Mucosa of gallbladder (tissue), 1 donor: ENCODE measurements at regions not wholly inside any gene's neighbourhood (a gene's known extent, or its start where the extent isn't known, plus 50 kb on each side); places are given as distances from the start of the nearest gene placed in this dataset.
"Not testable (repeated sequence)": the region's sequence is repeated elsewhere in the genome, so short reads cannot be mapped to it uniquely, and the experiment has no call there.

Experiments
- DNase-seq: peaks from one replicate; pipeline ENCODE4 v3.0.0-alpha.2; 2020; ENCODE audit warnings: low spot score
- donor health status: DM: no; HTN: no; CAD: no.

DNA sequence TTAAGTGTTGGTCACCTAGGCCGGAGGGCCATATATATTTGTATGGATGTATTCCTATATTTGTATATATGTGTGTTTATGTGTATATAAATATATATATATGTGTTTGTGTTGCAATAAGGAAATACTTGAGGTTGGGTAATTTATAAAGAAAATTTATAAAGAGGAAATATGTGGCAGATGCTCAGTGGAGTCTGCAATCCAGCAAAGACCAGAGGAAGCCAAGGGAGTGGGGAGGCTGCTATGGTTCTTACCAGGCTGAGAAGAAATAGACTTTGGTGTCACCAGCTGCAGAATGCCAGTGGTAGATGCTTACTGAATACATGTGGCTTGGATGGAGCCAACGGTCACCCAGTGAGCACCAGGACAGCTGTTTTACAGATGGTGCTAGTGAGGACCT, 97.4 kb upstream of the ELOVL5 start:
- no peak for DNase-seq

DNA sequence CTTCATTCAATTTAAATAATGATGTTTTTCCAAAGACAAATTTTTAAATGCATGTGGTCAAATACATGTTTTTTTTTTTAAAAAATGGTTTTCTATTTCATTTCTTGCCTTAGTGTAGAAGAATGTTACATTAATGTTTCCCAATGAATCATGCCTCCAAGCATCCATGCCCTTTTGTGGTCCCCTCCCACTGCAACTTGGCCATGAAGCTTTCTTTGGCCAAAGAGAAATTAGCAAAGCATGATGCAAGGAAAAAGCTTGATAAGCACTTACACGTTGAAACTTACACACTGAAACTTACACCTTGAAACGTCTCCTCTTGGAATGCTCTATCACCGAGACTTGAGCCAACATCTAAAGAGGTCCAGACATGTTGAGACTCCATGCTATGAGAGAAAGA, 93.0 kb upstream of the ELOVL5 start:
- no peak for DNase-seq

DNA sequence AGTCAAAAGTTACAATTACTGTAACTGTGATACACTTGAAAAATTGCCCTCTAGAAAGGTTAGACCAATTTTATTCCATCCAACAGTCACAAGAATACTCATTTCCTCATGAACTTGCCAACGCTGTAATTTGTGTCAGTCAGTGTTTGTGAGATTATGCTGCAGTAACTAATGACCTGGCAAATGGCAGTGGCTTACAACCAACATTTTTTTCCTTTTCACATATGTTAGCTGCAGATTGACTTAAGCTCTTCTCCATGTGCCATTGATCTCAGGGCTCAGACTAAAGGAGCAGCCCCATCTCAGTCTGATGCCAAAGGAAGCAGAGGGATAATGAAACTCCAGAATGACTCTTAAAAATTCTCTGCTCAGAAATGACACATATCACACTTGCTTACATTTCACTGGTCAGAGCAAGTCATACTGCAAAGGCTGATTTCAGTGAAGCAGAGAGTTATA, 92.3 kb upstream of the ELOVL5 start:
- DNase-seq, result no peak

DNA sequence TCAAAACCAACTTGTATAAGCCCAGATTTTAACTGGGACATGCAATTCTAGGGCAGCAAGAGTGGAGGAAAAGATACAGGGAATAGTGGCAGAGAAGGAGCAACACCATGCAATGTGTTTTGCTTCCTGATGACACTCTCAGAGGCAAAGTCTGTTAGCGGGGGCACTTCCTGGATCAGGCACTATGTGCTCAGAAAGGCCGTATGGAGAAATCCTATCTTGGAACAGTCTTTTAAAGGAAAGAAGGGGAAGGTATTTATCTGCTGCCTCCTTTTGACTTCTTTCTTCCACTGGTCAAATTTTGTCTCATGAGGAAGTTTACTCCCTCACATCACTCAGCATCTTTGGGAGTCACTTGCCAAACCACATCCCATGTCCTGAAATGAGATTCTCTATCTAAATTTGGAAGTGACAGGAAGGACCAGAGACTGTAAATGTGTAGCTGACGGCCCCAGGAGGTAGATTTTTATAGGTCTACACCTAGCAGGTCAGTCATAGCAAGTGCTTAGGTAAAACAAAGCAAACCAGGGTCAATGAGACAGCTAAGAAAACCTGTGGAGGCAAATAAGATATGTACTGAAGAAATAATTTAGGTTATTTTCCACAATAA, 91.7 kb upstream of the ELOVL5 start:
- DNase-seq, result no peak

DNA sequence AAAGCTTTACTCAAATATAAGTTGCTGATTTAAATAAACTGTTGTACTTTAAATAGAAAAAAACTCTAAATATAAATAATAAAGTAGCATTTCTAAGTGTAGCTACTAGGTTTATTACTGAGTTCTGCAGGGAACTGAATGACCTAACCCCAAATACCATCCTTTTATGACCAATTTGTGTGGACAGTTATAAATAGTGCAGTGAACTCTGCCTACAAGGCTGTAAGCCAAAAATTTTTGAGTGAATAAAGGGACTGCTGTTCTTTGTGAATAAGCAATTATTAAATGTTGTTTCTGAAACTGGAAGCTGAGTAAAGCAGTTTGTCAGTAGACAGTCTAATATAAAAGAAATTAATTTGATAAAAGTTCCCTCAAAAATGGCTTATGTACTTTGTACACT, 90.8 kb upstream of the ELOVL5 start:
- DNase-seq, result no peak

DNA sequence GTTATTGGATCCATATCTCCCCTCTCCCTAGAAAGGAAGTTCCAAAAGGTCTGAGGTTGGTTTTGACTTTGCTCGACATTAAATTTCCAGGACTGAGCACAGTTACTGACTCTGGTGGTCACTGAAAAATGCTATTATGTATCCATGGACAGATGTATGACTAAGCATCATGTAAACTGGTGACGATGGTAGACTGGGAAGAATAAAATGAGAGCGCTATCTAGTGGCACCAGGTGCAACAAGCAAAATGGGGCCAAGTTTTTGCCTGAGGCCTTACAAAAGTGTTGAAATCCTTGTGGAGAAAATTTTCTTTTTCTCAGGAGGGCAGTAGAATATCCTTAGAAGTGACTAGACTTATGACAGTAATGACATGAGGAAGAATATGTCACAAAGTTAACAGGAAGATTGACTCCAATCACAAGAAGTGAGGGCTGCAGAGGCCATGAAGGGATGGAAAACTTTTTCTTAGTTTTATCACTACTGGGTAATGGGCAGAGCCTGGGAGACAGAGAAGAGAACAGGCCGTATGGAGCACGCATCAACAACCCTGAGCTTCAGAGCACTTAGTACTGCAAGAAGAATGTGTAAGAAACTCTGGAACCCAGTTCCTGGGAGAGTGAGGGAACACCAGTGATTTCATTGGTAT, 88.9 kb upstream of the ELOVL5 start:
- DNase-seq, result peak; percentile 35

DNA sequence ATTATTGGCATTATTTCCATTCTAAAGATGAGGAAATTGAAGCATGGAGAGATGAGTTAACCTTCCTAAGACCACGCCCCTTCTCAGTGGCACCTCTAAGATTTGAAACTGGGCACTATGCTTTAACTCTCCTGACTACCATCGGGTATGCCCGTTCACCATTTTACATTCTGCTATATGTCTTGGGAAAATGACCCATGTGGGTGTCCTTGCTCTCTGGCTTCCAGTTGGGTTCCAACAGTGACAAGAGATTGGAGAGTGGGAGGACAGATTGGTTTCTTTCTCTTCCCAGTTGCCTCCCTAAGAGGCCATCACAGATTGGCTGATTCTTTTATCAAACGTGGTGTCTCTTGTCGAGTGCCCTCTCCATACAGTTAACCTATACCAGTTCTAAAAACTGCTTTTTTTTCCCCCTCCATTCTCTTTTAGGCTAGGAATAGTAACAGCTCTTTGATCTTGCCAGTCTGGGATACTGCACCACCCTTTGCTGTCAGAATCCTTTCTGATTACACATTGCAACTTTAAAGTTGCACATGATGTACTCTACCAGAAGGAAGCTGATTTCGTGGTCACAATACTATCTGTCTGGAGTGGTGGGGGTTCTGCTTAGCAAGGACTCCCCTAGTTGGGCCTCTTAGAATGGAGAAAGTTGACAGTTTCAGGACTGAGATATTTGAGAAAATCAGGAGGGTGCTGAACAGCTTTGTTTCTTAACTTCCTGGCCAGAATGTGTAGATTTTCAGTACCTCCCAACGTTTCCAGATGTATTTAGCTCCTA, 88.0 kb upstream of the ELOVL5 start:
- no peak for DNase-seq

DNA sequence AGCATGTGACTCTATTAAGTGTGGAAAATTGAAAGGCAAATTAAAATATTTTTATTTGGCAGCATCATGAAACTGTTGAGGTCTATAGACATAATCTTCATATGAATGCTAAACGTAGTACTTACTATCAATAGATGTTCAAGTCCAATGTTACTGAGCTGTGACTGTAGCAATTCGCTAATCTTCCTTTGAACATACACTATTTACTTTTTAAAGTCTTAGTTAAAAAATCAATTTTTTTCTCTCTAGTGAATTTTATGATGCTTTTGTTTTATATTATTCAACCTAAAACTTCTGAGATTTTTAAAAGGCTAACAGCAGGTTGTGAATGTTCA, 85.2 kb upstream of the ELOVL5 start:
- no peak for DNase-seq

DNA sequence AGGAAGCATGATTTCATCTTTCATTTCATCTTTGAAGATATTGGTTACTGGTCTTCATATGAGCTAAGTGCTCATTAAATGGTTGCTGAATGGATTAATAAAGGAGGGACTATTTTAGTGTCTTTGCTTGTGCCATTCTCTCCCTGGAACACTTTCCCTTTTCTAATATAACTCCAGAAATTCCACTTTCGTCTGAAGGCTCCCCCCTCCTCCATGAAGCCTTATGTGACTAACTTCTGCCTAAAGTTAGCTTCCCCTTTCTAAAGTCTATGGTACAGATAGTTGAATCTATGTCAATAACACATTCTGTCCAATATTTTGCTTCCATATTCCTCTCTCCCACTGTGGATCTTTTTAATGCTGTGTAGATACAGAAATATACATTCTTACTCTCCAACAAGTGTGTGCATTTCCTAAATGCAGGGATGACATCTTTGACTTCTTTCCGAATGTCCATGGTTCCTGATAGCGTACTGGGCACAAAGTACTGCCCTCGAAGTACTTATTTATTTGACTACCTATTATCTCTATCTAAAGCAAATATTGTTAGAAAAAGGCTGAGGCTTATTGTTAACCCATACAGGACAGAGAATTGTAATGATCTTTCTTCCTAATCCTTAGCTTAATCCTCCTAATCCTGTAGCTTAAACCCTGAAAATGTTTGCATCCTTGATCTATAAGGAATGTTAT, 84.7 kb upstream of the ELOVL5 start:
- no peak for DNase-seq

DNA sequence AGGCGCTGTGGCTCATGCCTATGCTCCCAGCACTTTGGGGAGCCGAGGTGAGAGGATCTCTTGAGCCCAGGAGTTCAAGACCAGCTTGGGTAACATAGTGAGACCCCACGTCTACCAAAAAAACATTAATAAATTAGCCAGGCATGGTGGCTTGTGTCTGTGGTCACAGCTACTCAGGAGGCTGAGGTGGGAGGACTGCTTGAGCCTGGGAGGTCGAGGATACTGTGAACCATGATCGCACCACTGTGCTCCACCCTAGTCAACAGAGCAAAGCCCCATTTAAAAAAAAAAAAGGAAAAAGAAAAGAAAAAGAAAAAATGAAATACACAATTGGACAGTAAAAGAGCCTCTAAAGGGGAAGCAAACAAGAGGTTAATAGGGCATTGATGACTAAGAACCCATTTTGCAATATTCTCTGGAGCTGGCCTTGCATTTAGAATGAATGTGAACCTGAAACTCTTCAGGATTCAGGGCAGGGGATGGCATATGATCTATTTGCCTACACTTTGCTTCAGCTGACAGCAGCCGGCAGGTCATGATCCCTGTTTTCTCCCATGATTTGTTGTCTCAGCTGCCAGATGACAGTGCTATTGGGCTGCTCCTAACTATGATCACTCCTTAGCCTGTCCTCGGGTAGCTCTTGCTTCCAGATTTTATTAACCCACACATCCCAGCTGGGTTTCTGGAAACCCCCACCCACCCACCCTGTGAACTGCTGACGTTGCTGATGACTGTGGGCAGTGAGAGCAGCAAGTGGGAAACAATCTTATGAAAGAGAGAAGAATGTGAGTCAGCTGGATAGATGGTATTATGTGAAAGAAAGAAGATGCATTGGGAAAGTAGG, 83.8 kb upstream of the ELOVL5 start:
- DNase-seq, result peak; percentile 16

DNA sequence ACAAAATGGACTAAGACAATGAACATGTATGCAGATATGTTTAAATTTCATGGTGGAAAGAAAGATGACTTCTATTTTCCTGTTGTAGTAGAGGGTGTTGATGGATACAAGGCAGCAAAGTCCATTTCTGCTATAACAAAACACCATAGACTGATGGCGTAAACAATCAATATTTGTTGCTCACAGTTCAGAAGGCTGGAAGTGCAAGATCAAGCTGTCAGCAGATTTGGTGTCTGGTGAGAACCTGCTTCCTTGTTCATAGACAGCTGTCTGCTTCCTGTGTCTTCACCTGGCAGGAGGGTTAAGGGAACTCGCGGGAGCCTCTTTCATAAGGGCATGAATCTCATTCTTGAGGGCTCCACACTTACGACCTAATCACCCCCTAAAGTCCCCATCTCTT, 83.0 kb upstream of the ELOVL5 start:
- peak; percentile 29 for DNase-seq

DNA sequence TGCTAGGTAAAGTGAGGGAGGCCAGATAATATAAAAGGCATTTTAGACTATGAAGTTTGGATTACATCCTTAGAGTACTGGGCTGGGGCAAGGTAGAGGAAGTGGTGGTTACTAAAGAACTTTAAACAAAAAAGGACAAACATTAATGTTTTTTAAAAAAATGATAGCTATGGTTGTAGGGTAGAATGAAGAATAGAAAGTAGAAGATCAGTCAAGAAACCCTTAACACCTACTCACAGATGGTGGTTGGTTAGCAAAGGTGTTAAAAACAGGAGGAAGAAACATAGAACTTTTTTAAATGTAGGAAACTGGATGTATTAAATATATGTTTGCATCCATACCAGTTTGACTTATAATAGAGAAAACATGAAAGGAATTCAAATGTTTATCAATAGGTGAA, 80.7 kb upstream of the ELOVL5 start:
- DNase-seq, result no peak

DNA sequence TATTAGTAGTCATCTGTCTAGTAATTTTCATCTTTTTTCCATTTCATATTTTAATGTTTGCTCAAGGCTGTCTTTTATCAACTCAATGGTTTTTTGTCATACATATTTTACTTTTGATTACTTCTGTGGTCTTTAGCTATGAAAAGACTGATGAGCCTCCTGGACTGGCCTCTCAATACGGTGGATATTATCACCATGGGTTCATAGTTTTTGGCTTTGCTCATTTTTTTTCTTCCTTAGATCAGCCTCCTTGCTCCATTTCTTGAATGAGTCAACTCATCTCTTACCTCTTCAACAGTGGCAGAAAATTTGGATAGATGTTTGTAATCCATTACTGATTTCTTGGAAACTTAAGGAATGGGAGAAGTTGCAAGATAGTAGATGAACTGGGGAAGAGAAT, 80.1 kb upstream of the ELOVL5 start:
- DNase-seq, result no peak

DNA sequence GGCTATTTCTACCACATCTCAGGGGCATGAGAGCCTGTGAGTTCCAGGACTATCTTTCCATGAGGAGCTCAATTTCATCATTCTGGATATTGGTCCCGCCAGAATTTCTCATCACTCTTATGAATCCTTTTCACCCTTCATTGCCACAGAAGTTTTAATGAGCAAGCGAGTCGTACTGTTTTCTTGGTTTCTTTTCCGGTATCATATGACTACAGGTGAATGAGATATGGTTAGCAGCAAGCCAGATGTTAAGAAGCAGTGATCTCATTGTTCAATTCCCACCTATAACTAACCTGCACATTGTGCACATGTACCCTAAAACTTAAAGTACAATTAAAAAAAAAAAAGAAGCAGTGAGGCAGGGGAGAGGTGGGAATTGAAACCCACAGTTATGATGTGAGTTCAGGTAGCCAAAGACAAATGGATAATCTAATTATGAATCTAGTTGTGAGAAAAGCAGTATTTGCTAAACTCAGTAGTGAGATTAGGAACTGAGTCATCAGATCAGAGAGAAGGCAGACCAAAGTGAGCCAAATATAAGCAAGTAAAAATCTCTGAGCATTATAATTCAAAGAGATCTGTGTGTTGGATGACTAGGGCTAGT, 78.0 kb upstream of the ELOVL5 start:
- no peak for DNase-seq

DNA sequence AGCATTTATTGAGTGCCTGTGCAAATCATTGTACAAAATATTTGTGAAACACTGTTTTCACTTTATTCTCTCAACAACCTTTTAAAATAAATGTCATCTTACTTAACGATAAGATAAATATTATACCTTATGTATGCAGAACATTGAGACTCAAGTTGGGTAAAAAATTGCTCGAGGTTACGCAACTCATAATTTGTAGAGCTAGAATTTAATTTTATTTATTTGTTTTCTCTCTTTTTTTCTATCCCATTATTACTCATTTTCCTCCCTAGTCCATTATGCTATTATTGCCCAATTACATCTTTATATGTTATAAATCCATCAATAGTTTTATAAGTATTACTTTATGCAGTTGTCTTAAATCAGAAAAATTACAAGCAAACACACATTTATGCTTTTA, 77.4 kb upstream of the ELOVL5 start:
- DNase-seq, result no peak

DNA sequence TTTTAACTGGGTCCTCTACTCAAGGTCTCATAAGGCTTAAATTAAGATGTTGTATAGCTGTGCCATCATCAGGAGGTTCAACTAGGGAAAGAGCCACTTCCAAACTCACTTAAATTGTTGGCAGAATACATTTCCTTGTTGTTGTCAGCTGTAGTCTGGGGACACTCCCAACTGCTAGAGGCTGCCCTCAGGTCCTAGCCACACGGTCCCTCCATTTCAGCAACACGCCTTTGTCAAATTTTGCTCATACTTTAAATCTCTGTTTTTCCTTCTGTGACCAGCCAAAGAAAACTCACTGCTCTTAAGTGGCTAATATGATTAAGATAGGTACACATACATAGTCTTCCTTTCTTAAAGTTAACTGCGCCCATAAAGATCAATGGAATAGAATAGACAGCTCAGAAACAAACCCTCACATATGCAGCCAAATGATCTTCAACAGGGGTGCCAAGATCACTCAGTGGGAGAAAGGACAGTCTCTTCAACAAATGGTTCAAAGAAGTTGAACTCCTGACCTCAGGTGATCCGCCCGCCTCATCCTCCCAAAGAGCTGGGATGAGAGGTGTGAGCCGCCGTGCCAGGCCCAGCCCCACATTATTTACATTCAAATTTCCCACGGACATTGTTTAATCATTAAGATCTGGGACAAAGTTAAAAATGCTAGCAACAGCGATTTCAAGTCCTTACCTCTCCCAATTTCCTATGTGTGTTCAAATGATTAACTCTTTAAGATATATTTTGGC, 76.4 kb upstream of the ELOVL5 start:
- no peak for DNase-seq

DNA sequence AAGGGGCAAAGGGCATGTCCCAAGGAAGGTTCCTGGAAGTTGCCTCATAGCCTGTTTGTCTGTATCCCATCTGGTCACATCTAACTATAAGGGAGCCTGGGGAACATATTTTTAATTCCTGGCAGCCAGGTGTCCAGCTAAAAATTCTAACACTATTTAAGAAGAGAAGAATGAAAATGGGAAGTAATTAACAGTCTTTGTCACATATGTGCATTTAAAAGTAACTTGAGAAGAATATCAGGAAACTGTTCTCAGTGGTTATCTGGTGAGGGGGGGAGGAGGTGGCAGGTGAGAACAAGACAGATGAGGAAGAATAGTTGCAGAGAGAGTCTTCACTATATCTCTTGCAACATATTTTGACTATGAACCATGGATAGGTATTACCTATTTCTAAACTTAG, 75.5 kb upstream of the ELOVL5 start:
- no peak for DNase-seq

DNA sequence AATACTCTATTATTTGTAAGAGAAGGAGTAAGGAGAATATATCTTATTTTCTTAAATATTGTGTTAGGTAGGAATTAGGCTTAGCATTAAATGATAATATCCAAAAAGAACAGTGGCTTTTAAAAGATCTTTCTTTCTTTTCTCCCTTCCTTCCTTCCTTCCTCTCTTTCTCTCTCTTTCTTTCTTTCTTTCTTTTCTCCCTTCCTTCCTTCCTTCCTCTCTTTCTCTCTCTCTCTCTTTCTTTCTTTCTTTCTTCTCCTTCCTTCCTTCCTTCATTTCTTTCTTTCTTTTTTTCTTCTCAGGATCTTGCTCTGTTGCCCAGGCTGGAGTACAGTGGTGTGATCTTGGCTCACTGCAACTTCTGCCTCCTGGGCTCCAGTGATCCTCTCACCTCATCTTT, 74.8 kb upstream of the ELOVL5 start:
- DNase-seq, result not testable (repeated sequence)

DNA sequence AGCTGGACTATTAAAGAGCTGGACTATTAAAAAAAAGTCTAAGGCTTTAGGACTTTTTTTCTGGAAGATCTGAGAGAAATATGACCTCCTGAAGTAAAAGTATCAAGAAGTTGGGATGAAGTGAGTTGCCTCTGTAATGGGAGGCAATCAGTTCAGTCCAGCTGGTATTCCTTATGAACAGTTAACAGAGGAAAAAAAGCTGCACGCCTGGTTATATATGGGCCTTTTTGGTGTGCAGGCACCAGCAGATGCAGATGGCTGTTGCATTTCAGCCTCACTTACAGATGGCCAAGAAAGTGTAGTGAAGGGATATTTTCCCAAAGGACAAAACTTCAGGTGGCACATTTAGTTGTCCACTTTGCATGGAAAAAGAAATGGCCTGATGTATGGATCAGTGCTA, 70.3 kb upstream of the ELOVL5 start:
- no peak for DNase-seq

DNA sequence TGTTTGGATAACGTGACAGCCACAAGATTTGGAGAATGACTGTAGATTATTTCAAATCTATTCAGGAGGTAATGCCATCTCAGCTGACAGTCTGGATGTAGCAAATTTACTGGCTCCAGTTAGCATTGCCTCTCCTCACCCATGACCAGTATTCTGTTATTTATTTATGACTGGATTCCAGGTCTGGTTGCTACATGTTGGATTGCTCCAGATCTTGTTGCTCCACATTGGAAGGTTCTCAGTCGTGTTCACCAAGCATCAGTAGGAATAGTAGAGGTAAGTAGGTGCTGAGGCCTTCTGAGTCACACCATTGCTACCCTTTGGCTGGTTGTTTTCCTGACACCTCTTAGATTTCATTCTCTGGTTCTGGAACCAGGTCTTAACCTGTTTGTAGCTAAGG, 69.5 kb upstream of the ELOVL5 start:
- DNase-seq, result no peak

DNA sequence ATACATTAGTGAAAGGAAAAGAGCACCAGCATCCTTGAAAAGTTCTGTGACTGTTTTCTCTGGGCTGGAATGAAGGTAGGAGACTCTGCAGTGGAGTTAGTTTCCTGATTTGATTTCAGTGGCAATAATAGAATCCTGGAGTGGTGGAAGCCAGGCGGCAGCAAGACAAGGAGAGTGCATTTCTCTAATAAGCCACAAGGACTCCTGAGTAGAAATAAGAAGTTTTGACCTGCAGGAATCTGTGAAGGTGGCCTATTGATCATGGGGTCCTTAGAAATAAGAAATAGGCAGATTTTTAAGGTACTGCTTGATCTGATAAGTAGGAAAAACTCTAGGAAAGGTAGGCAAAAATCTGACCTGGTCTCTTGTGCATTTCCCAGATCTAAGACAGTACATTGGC, 68.4 kb upstream of the ELOVL5 start:
- no peak for DNase-seq
